Spleen (tissue), 7 donors: ENCODE measurements at regions not wholly inside any gene's neighbourhood (a gene's known extent, or its start where the extent isn't known, plus 50 kb on each side); places are given as distances from the start of the nearest gene placed in this dataset.

Experiments used
- POLR2AphosphoS5 ChIP-seq, 3 donors: sonication (generic); formaldehyde crosslinking; IDR thresholded peaks; one replicate each; pipeline ENCODE4 v1.5.1; 2017; ENCODE audit warnings: antibody characterized with exemption in 3 of 3
- TF ChIP-seq, protein P1 (sequence below), 11 experiments: fragments of 200-600 bp in 7 of 11; fragments of 450-650 bp in 4 of 11; sonication (generic) in 4 of 11; IDR thresholded peaks in 8 of 11; conservative IDR thresholded peaks in 3 of 11; 1 replicate in 7 of 11; 2 replicates in 4 of 11; pipeline versions ENCODE4 v1.4.0 to v1.8.0; 2016 to 2021; ENCODE audit warnings: antibody characterized with exemption in 11 of 11, inconsistent platforms in 4 of 11, mild to moderate bottlenecking in 1 of 11
- donor health status: DM: no; HTN: no; CAD: no; lungs with moderate emphysema.
- donor health status: DM: no; HTN: no; CAD: no.
- donor health status: DM: no; HTN: no; CAD: no.

DNA sequence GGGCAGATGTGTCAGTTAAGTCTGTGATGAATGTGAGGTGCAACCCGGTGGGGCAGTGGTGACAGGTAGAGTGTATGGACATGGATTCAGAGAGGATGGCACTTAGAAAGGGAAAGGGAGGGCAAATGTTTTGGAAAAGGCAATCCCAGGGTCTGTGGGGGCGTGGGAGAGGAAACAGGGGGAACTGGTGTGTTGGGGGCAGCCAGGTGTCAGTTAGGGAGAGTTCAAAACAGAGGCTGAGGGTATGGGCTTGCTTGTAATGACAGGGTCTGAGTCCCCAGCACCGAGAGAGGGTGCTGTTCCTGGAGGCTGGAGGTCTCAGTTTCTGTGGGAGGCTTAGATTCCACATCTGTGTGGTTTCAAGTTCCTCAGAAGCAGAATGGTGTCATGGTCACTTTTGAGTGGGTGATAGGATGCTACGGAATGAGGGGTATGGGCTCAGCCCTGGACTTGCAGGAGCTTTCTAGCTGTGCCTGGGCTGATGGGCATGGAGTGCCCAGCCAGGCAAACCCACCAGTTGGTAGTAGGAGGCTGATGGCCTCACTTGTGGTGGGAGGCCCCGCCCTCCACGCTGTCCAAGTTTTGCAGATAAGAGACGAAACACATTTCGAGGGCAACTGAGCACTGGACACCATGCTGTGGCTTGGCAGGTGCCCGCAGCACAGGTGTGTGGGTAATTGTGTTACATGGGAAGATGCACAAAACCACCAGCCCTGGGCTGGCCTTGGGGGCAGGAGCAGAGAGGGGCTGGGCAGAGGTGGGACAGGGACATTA, 209.4 kb downstream of the RPLP1 start:
- TF ChIP-seq, protein P1, sequence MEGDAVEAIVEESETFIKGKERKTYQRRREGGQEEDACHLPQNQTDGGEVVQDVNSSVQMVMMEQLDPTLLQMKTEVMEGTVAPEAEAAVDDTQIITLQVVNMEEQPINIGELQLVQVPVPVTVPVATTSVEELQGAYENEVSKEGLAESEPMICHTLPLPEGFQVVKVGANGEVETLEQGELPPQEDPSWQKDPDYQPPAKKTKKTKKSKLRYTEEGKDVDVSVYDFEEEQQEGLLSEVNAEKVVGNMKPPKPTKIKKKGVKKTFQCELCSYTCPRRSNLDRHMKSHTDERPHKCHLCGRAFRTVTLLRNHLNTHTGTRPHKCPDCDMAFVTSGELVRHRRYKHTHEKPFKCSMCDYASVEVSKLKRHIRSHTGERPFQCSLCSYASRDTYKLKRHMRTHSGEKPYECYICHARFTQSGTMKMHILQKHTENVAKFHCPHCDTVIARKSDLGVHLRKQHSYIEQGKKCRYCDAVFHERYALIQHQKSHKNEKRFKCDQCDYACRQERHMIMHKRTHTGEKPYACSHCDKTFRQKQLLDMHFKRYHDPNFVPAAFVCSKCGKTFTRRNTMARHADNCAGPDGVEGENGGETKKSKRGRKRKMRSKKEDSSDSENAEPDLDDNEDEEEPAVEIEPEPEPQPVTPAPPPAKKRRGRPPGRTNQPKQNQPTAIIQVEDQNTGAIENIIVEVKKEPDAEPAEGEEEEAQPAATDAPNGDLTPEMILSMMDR (IDR thresholded peaks at IDR 0.05 in 8 of 11, conservative IDR thresholded peaks at IDR 0.05 in 3 of 11), result no peak
- TF ChIP-seq POLR2AphosphoS5 (IDR thresholded peaks at IDR 0.05), result no peak
